Kidney glomerular epithelial cell (primary cell): ENCODE measurements at regions not wholly inside any gene's neighbourhood (a gene's known extent, or its start where the extent isn't known, plus 50 kb on each side); places are given as distances from the start of the nearest gene placed in this dataset.
"Not testable (repeated sequence)": the region's sequence is repeated elsewhere in the genome, so short reads cannot be mapped to it uniquely, and the experiment has no call there.

ENCODE experiments used
- DNase-seq: peaks from one replicate; lab custom pipeline; 2025; lab: John Stamatoyannopoulos, UW

- no peak for DNase-seq
Observed at GRCh38 chr21:27569091-27569490, 602.2 kb upstream of the ADAMTS5 start.

DNA sequence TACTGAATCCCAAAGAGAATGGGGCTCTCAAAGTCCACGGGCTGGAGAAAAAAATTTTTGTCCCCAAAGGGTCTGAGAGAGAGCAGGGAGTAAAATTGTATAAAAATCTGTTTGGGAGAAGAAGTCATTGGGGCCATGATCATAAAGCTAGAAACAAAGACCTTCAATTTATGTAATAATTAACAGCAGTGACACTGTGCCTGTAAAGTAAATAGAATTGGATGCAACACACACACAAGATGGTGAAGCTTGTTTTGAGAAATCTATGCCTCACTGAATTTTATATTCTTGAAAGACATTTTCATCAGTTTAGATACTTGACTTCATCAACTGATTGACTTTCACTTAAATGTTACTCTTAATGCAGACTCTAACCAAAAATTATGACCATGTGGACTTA, 600.5 kb upstream of the ADAMTS5 start:
- peak; percentile 42 for DNase-seq

DNA sequence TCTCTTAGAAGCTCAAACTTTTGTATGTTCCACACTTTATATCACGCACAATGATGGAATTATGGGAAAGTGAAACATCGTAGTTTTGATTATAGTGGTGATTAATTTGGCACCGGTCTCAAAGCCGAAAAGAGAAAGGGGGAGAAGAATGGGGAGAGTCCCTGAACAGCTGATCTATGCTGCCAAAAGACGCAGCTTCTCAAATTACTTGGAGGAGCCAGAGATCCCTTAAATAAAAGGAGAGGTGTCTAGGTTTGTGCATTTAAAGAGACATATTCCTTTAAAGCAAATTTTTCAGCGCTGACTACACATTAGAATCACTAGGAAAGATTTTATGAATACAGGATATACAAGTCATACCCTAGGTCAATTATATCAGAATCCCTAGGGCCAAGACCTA, 599.6 kb upstream of the ADAMTS5 start:
- DNase-seq, result no peak

DNA sequence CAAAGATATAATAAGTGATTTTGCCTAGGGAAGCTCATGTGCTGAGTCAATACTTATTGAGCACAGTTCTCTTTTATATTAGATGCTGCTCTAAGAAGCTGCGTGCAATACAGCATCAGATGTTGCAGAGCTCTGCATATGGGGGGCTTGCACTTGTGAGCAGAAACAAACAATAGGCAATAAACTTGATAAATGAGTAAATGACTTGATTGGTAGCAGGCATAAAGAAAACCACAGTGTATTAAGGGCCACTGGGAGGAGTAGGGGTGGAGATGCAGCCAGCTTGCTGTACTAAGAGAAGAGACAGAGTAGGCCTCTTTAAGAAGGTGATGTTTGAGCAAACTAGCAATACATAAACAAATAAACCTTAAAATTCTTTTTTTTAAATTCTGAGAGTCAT, 598.5 kb upstream of the ADAMTS5 start:
- no peak for DNase-seq

- peak; percentile 66 for DNase-seq
Observed at GRCh38 chr21:27564684-27565301, 597.9 kb upstream of the ADAMTS5 start.

DNA sequence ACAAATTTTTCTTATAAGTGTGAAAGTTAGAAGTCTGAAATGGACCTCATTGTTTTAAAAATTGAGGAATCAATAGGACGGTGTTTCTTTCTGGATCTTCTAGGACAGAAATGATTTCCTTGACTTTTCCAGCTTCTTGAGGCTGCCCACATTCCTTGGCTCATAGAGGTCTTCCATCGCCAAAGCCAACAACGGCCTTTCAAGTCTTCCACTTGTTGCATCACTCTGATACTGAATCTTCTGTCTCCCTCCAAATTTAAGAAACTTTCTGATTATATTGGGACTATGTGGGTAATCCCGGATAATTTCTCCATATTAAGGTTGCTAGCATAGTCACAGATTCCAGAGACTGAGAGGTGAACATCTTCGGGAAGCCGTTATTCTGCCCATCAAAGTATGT, 595.4 kb upstream of the ADAMTS5 start:
- DNase-seq, result no peak

DNA sequence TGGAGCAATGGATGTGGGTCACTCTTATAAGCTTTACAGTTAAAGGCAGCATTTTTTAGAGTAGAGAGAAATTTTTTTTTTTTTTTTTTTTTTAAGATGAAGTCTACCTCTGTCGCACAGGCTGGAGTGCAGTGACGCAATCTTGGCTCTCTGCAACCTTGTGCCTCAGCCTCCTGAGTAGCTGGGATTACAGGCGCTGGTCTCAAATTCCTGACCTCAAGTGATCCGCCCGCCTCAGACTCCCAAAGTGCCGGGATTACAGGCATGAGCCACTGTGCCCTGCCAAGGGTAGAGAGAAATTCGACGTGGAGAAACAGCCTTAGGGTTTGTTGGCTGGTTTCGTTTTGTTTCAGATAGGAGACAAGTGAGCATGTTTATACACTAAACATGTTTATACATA, 594.2 kb upstream of the ADAMTS5 start:
- DNase-seq, result no peak

DNA sequence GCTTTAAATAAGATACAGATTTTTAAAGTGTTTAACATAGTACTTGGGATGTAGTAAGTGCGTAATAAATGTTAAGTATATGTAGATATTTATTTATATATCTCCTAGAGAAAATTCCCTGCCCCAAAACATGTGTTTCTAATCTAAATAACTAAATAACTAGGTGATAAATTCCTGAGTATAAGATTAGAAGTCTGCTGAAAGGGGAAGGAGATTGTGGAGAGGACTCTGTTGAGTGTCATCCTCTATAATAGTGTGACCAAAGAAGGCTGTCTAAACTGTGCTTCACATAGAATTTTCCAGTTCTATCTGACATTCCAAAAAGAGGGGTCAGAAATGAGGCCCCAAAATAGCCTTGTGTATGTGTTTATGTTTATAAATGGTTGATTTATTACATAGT, 590.5 kb upstream of the ADAMTS5 start:
- DNase-seq, result no peak

DNA sequence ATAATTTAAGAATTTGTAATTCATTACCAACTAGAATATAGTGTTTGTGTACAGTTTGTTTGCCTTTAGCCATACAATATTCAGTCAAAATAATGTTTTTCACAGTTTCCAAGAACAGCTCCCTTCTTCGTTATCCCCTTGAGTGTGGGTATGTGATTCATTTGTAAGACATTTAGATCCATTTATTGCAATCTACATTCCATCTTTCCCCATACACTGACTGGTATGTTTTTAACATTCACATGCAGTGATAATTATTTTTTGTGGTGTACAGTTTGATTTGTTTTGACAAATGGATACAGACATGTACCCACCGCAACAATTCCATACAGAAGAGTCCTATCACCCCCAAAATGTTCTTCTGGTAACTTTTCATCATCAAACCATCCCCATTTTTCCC, 589.1 kb upstream of the ADAMTS5 start:
- no peak for DNase-seq

DNA sequence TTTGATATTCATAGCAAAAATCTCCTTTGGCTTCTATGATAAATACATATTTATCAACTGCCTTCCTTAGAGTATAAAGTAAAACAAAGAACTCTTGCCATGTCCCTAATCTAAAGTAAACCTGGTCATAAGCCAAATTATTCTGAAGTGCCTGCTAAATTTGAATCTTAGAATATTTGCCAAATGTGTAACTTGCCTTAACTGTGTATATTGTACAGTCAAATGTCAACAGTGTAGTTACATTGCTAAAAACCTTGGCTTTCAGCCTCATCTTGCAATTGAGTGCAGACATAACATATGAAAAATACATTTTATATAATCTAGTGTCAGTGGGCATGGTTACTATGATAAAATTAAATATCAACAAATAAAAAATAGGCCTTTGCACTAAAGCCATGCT, 583.4 kb upstream of the ADAMTS5 start:
- DNase-seq, result no peak

DNA sequence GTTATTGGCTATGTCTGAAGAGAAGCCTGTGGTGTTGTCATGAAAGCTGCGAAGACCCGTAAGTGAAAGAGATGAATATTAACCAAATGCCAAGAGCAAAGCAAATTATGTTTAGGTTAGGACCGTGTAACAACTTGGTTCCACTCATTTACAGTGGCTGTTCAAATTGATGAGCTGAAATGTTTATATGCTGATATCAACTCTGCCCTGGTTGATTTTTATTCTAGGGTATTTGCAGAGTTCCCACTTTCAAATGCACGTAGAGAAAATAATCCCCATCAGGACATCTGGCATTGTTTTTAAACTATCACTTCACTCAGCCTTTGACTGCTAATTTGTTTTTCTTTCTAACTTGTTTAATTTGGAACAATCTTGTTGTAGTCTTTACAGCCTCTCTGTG, 581.6 kb upstream of the ADAMTS5 start:
- no peak for DNase-seq

DNA sequence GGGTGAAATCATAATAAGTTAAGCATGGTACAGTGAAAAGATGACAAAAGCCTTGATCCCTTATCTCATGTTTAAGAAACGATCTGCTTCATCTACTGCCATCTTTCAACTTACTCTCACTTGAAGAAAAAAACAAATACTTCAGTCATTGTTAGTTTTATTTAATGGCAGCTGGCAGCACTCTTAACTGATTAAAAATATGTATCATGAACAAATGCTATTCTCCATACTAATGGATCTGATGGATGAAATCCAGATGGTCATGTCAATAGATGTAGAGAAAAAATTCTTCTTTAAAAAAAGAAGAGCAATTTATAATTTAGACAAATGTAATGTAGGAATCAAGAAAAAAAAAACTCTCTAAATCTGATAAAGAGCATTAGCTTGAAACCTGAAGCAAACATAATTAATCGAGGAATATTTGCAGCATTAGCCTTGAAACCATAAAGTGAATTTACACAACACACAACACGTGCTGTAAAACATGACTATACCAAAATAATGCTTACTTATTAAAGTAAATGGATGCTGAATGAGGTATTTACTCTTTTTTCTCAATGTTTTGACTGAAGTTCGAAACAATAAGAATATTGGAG, 579.0 kb upstream of the ADAMTS5 start:
- no peak for DNase-seq

GRCh38 chr21:27542126-27542525, 575.2 kb upstream of the ADAMTS5 start:
- not testable (repeated sequence) for DNase-seq

DNA sequence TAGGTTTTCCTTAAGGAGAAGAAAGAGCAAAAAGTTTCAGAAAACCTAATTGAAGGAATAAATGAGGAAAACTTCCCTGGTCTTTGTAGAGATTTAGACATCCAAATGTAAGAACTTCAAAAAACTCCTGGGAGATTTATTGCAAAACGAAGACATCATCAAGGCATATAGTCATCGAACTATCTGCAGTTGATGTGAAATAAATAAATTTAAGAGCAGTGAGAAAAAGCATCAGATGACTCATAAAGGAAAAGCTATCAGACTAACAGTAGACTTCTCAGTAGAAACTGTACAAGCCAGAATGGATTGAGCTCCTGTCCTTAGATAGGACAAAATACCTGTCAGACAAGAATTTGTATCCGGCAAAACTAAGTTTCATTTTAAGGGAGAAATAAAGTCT, 569.4 kb upstream of the ADAMTS5 start:
- DNase-seq, result no peak

GRCh38 chr21:27535188-27535587, 568.3 kb upstream of the ADAMTS5 start:
- DNase-seq, result no peak

GRCh38 chr21:27534206-27534605, 567.3 kb upstream of the ADAMTS5 start:
- DNase-seq, result no peak

DNA sequence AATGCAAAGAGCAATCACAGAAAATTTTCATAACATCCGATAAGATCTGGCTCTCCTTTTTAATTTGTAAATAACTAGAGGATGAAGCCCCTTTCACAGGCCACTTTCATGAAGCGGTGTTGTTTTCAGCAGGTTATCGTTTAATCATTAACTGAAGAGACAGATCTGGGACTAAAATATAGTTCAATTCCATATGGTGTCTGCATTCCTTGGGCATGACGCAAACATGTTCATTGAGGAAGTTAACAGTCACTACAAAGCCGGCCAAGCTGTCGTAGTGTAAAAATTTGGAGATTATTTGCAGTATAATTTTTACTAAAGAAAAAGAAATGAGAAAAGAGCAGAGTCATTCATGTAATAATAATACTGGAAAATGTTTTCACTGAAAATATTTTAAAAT, 565.2 kb upstream of the ADAMTS5 start:
- no peak for DNase-seq

DNA sequence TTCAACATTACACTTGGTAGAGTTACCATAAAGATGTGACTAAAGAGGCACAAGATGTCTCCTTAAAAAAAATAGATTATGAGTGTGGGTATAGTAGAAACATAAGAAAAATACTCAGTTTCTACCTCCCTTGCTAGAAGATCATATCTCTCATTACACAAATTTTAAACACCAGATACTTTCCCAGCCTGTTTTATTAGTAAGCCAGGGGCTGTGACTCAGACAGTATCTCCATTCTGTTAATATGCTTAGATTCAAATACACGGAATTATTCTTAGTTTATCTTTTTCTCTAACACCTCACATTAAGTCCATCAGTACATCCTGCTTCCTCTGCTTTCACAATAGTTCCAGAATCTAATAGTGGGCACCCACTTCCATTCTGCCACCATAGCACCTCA, 561.8 kb upstream of the ADAMTS5 start:
- DNase-seq, result no peak

DNA sequence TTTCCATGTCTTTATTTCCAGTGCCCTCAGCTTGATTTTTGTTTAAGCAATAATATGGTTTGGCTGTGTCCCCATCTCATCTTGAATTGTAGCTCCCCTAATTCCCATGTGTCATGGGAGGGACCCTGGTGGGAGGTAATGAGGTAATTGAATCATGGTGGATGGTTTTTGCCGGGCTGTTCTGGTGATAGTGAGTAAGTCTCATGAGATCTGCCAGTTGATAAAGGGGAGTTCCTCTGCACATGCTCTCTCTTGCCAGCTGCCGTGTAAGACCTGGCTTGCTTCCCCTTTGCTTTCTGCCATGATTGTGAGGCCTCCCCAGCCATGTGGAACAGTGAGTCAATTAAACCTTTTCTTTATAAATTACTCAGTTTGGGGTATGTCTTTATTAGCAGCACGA, 559.6 kb upstream of the ADAMTS5 start:
- no peak for DNase-seq

DNA sequence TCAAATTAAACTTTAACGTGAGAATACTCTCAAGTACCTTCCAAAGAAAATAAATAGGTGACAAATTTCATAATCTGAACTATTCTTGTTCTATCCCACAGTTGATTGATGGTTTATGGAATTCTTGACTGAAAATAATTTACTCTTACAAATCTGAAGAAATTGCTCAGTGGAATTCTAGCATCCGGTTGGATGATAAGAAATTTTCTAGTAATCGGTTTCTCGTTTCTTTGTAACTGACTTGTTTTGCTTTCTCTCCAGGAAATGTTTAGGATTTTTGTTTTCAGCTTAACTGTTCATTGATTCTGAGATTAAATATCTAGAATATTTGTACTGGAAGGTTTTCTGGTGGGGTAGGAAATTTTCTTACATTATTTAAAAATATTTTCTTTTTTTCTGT, 558.9 kb upstream of the ADAMTS5 start:
- no peak for DNase-seq

DNA sequence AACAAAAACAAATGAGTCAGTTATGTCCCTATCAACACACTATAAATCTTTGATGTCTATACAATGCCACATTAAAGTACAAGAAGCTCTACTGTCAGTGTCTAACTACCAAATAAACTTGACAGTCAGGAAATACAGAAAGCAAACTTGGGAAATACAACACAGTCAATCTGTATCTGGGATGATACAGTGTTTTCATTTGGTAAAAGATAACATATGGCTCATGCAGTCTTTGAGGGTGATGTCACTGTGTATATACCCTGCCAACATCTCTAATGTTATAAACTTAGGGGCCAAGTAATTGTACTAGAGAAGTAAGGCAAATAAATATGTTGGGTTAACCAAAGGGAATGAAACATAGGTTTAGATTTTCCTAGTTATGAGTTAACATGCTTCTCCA, 552.5 kb upstream of the ADAMTS5 start:
- peak; percentile 60 for DNase-seq

GRCh38 chr21:27517177-27517576, 550.3 kb upstream of the ADAMTS5 start:
- DNase-seq, result not testable (repeated sequence)

- DNase-seq, result no peak
Observed at GRCh38 chr21:27515676-27516075, 548.8 kb upstream of the ADAMTS5 start.

DNA sequence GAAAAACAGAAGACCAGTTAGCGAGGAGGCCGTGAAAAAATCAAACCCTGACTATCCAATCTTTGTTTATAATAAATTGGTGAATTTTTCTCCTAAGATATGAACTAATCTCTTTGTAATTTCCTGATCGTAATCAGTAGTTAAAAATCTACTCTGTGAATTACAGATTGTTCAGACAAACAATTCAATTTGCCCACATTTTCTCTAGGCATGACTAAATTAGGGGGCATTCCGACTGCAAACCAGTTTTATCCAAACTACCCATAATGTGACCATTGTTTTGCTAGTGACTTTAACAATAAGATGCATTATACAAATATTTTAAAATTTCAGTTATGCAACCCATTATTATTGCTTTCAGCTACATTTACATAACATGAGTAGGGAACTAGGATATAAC, 546.9 kb upstream of the ADAMTS5 start:
- no peak for DNase-seq
